ENCODE measurements at regions not wholly inside any gene's neighbourhood (a gene's known extent, or its start where the extent isn't known, plus 50 kb on each side); places are given as distances from the start of the nearest gene placed in this dataset.
"Not testable (repeated sequence)": the region's sequence is repeated elsewhere in the genome, so short reads cannot be mapped to it uniquely, and the experiment has no call there.

- Histone ChIP-seq H3K9me3 (no peaks in the 10 kb centered on the region), H3K4me1 (no peaks in the 10 kb centered on the region), H3K36me3 (ENCODE audit: control insufficient read depth, insufficient read depth, low read length) (no peaks in the 10 kb centered on the region), H3K4me3 (ENCODE audit: low read depth, low read length) (no peak overlapping the region), H3K27me3 (replicated peaks; ENCODE audit: control insufficient read depth, insufficient read depth, low read length) (no peaks in the 10 kb centered on the region)
- H3K4me1 Mint-ChIP-seq (ENCODE audit: low read depth, unreplicated experiment) = no peaks in the 10 kb centered on the region
- H3K27ac Mint-ChIP-seq (ENCODE audit: unreplicated experiment) = no peak overlapping the region
- ChIA-PET CTCF (no interaction called here), POLR2A (no interaction called here)
- H3K27me3 Mint-ChIP-seq (ENCODE audit: insufficient read depth, unreplicated experiment) = no peaks in the 10 kb centered on the region
- TF ChIP-seq CTCF (IDR thresholded peaks at IDR 0.05; ENCODE audit: insufficient read depth in 1 of 2, low read depth in 1 of 2, low read length in 1 of 2, severe bottlenecking in 1 of 2, unreplicated experiment in 1 of 2) = no peak
- BruUV-seq (replicated peaks) = no TSS peak
- no peaks in the 10 kb centered on the region for H3K36me3 Mint-ChIP-seq (ENCODE audit: insufficient read depth, unreplicated experiment)
- DNase-seq = no peak
- intact Hi-C loops (cut with micrococcal nuclease; ENCODE audit: unreplicated experiment) = no loop called here
- peaks cover 11% of the 10 kb centered on the region for H3K9me3 Mint-ChIP-seq (ENCODE audit: unreplicated experiment)
- no peak overlapping the region for H3K4me3 Mint-ChIP-seq (ENCODE audit: unreplicated experiment)
Measured at GRCh38 chr6:140380427-140381218, 1006.2 kb upstream of the CITED2 start.

DNA sequence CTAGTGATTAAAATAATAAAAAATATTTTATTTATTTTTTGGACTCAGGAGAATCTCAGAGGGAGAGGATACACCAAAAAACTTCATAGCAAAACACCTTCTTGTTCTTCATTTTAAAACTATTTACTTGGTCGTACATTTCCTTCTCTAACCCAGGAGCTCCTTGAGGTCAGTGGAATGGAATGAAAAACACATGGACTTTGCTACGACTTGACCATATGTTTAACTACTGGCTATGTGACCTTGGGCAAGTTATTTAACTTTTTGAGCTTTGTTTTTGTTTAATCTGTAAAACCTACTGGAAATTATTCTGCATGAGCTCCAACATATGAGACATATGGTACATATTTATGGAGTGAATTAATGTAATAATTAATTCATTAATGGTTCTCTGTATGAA is 1005.5 kb upstream of the CITED2 start:
- TF ChIP-seq CTCF (IDR thresholded peaks at IDR 0.05; ENCODE audit: insufficient read depth in 1 of 2, low read depth in 1 of 2, low read length in 1 of 2, severe bottlenecking in 1 of 2, unreplicated experiment in 1 of 2) = no peak
- CTCF ChIA-PET = no interaction called here
- no peak overlapping the region for H3K4me3 Mint-ChIP-seq (ENCODE audit: unreplicated experiment)
- BruUV-seq (replicated peaks) = no TSS peak
- POLR2A ChIA-PET = no interaction called here
- Histone ChIP-seq H3K36me3 (ENCODE audit: control insufficient read depth, insufficient read depth, low read length) (no peaks in the 10 kb centered on the region), H3K9me3 (no peaks in the 10 kb centered on the region), H3K4me1 (no peaks in the 10 kb centered on the region), H3K4me3 (ENCODE audit: low read depth, low read length) (no peak overlapping the region), H3K27me3 (replicated peaks; ENCODE audit: control insufficient read depth, insufficient read depth, low read length) (no peaks in the 10 kb centered on the region)
- no peak for DNase-seq
- H3K4me1 Mint-ChIP-seq (ENCODE audit: low read depth, unreplicated experiment) = no peaks in the 10 kb centered on the region
- H3K27me3 Mint-ChIP-seq (ENCODE audit: insufficient read depth, unreplicated experiment) = no peaks in the 10 kb centered on the region
- intact Hi-C loops (cut with micrococcal nuclease; ENCODE audit: unreplicated experiment) = no loop called here
- H3K27ac Mint-ChIP-seq (ENCODE audit: unreplicated experiment) = no peak overlapping the region
- peaks cover 10% of the 10 kb centered on the region for H3K9me3 Mint-ChIP-seq (ENCODE audit: unreplicated experiment)
- H3K36me3 Mint-ChIP-seq (ENCODE audit: insufficient read depth, unreplicated experiment) = no peaks in the 10 kb centered on the region

DNA sequence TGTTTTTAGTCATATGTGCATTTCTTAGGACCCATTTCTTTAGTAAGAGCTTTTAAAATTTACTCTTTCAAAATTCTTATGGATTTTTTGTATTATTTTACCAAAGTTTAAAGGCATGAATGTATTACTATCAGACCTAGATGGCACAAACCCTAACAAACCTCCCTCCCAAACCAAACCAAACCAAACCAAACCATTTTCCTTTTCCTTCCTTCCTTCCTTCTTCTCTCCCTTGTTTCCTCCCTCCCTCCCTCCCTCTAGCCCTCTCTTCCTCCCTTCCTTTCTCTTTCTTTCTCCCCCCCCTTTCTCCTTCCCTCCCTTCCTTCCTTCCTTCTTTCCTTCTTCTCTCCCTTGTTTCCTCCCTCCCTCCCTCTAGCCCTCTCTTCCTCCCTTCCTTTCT is 1001.8 kb upstream of the CITED2 start:
- Mint-ChIP-seq H3K27ac (ENCODE audit: unreplicated experiment) (no peak overlapping the region), H3K4me3 (ENCODE audit: unreplicated experiment) (no peak overlapping the region), H3K9me3 (ENCODE audit: unreplicated experiment) (no peaks in the 10 kb centered on the region), H3K27me3 (ENCODE audit: insufficient read depth, unreplicated experiment) (no peaks in the 10 kb centered on the region), H3K4me1 (ENCODE audit: low read depth, unreplicated experiment) (no peaks in the 10 kb centered on the region), H3K36me3 (ENCODE audit: insufficient read depth, unreplicated experiment) (no peaks in the 10 kb centered on the region)
- Histone ChIP-seq H3K4me1 (no peaks in the 10 kb centered on the region), H3K4me3 (ENCODE audit: low read depth, low read length) (no peak overlapping the region), H3K36me3 (ENCODE audit: control insufficient read depth, insufficient read depth, low read length) (no peaks in the 10 kb centered on the region), H3K27me3 (replicated peaks; ENCODE audit: control insufficient read depth, insufficient read depth, low read length) (no peaks in the 10 kb centered on the region), H3K9me3 (no peaks in the 10 kb centered on the region)
- no TSS peak for BruUV-seq (replicated peaks)
- no peak for TF ChIP-seq CTCF (IDR thresholded peaks at IDR 0.05; ENCODE audit: insufficient read depth in 1 of 2, low read depth in 1 of 2, low read length in 1 of 2, severe bottlenecking in 1 of 2, unreplicated experiment in 1 of 2)
- ChIA-PET CTCF (no interaction called here), POLR2A (no interaction called here)
- DNase-seq = no peak
- intact Hi-C loops (cut with micrococcal nuclease; ENCODE audit: unreplicated experiment) = no loop called here

GRCh38 chr6:140373728-140374127 is 999.3 kb upstream of the CITED2 start:
- H3K4me3 ChIP-seq (ENCODE audit: low read depth, low read length); intact Hi-C loops (cut with micrococcal nuclease; ENCODE audit: unreplicated experiment); H3K27ac Mint-ChIP-seq (ENCODE audit: unreplicated experiment); H3K4me1 ChIP-seq; H3K27me3 ChIP-seq (replicated peaks; ENCODE audit: control insufficient read depth, insufficient read depth, low read length); H3K9me3 Mint-ChIP-seq (ENCODE audit: unreplicated experiment); H3K36me3 ChIP-seq (ENCODE audit: control insufficient read depth, insufficient read depth, low read length); DNase-seq; CTCF ChIA-PET; BruUV-seq (replicated peaks); POLR2A ChIA-PET; H3K9me3 ChIP-seq; H3K4me1 Mint-ChIP-seq (ENCODE audit: low read depth, unreplicated experiment); H3K4me3 Mint-ChIP-seq (ENCODE audit: unreplicated experiment); H3K27me3 Mint-ChIP-seq (ENCODE audit: insufficient read depth, unreplicated experiment); H3K36me3 Mint-ChIP-seq (ENCODE audit: insufficient read depth, unreplicated experiment): not testable (repeated sequence)
